Mammary epithelial cell (primary cell): ENCODE measurements at regions not wholly inside any gene's neighbourhood (a gene's known extent, or its start where the extent isn't known, plus 50 kb on each side); places are given as distances from the start of the nearest gene placed in this dataset.

Source experiments
- CTCF ChIP-seq, 2 donors: IDR thresholded peaks in 1 of 2; conservative IDR thresholded peaks in 1 of 2; 2 replicates each; pipeline ENCODE4 v1.5.1; 2011 to 2012; ENCODE audit warnings: inconsistent platforms in 2 of 2, low read length in 2 of 2, mild to moderate bottlenecking in 2 of 2, control low read depth in 1 of 2, low read depth in 1 of 2; ENCODE audit not compliant: insufficient read depth in 1 of 2; ENCODE audit errors: extremely low read depth in 1 of 2
- EZH2 ChIP-seq: IDR thresholded peaks from 2 replicates; pipeline ENCODE4 v1.6.1; 2012; ENCODE audit warnings: low read length, inconsistent platforms, borderline replicate concordance

- TF ChIP-seq CTCF (conservative IDR thresholded peaks at IDR 0.05 in 1 of 2, IDR thresholded peaks at IDR 0.05 in 1 of 2; ENCODE audit: extremely low read depth in 1 of 2, insufficient read depth in 1 of 2, low read depth in 1 of 2, low read length in 2 of 2), result no peak
- no peak for TF ChIP-seq EZH2
Observed at GRCh38 chr3:176219970-176220369, 977.3 kb downstream of the TBL1XR1 start.
